ENCODE measurements at regions not wholly inside any gene's neighbourhood (a gene's known extent, or its start where the extent isn't known, plus 50 kb on each side); places are given as distances from the start of the nearest gene placed in this dataset.
"Not testable (repeated sequence)": the region's sequence is repeated elsewhere in the genome, so short reads cannot be mapped to it uniquely, and the experiment has no call there.

GRCh38 chr13:76821222-76821621 is 65.0 kb downstream of the KCTD12 start:
- TF ChIP-seq JUND (IDR thresholded peaks at IDR 0.05); CTCF (IDR thresholded peaks at IDR 0.05; ENCODE audit: low read depth, low read length, missing input control); RAD21 (IDR thresholded peaks at IDR 0.05); ATF3 (IDR thresholded peaks at IDR 0.05); EGR1 (IDR thresholded peaks at IDR 0.05; ENCODE audit: low read depth in 2 of 2); YY1 (IDR thresholded peaks at IDR 0.05); RXRA (IDR thresholded peaks at IDR 0.05); REST (IDR thresholded peaks at IDR 0.05): not testable (repeated sequence)

Measured in liver (tissue), 3 donors.